ENCODE measurements at regions not wholly inside any gene's neighbourhood (a gene's known extent, or its start where the extent isn't known, plus 50 kb on each side); places are given as distances from the start of the nearest gene placed in this dataset.

DNA sequence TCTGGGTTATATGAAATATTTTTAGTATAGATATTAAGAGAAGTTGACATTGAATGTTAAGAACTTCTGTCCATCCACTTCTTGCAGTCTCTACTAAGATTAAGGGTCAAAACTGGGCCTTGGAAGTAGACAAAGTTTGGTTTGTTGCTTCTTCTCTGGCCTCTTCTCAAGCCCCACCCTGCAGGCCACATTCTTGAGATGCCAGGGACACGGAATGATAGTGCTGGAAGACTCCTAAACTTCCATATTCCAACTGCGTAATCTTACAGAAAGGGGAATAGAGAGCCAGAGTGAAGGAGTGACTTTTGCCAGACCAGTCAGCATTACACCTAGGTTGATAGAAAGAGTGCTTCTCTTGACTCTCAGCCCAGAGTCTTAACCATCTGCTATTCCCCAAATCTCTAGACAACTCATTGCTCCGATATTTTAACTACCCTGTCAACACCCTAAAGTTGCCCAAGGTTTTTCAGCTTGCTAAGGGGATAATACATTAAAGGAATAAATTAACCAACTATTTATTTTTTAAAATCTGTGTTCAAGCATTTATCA is 136.4 kb upstream of the SYN3 start (continued):
- TF ChIP-seq, protein P1, sequence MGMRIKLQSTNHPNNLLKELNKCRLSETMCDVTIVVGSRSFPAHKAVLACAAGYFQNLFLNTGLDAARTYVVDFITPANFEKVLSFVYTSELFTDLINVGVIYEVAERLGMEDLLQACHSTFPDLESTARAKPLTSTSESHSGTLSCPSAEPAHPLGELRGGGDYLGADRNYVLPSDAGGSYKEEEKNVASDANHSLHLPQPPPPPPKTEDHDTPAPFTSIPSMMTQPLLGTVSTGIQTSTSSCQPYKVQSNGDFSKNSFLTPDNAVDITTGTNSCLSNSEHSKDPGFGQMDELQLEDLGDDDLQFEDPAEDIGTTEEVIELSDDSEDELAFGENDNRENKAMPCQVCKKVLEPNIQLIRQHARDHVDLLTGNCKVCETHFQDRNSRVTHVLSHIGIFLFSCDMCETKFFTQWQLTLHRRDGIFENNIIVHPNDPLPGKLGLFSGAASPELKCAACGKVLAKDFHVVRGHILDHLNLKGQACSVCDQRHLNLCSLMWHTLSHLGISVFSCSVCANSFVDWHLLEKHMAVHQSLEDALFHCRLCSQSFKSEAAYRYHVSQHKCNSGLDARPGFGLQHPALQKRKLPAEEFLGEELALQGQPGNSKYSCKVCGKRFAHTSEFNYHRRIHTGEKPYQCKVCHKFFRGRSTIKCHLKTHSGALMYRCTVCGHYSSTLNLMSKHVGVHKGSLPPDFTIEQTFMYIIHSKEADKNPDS (CRISPR knock-in tag; IDR thresholded peaks at IDR 0.05), result no peak
- no peak for TF ChIP-seq ATAD3A (CRISPR knock-in tag; IDR thresholded peaks at IDR 0.05)
- no peak for TF ChIP-seq HNF4A (CRISPR knock-in tag; IDR thresholded peaks at IDR 0.05)
- TF ChIP-seq SP1 (IDR thresholded peaks at IDR 0.05), result no peak
- no peak for TF ChIP-seq SP1 (CRISPR knock-in tag; IDR thresholded peaks at IDR 0.05)
- TF ChIP-seq ZNF501 (CRISPR knock-in tag; IDR thresholded peaks at IDR 0.05), result no peak
- TF ChIP-seq FOSL1 (CRISPR knock-in tag; IDR thresholded peaks at IDR 0.05; ENCODE audit: borderline replicate concordance), result no peak
- TF ChIP-seq, protein P2, sequence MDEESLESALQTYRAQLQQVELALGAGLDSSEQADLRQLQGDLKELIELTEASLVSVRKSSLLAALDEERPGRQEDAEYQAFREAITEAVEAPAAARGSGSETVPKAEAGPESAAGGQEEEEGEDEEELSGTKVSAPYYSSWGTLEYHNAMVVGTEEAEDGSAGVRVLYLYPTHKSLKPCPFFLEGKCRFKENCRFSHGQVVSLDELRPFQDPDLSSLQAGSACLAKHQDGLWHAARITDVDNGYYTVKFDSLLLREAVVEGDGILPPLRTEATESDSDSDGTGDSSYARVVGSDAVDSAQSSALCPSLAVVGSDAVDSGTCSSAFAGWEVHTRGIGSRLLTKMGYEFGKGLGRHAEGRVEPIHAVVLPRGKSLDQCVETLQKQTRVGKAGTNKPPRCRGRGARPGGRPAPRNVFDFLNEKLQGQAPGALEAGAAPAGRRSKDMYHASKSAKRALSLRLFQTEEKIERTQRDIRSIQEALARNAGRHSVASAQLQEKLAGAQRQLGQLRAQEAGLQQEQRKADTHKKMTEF (CRISPR knock-in tag; IDR thresholded peaks at IDR 0.05), result no peak
- TF ChIP-seq BORCS8-MEF2B (CRISPR knock-in tag; IDR thresholded peaks at IDR 0.05), result no peak

DNA sequence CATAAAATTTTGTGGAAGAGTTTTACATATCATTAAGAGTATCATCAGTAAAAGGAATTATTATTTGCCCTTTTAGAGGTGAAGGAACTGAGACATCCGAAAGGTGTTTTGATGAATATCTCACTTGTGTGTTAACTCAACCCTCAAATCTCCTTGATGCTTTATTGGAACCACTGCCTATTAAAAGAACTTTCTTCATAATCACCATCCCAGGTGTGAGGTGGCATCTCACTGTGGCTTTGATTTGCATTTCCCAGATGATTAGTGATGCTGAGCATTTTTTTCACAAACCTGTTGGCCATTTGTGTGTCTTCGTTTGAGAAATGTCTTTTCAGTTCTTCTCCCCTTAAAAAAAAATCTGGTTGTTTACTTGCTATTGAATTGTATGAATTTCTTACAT is 134.0 kb upstream of the SYN3 start:
- CTCF ChIA-PET (ENCODE audit: low intra/inter-chr PET ratio, low total read pairs), result no interaction called here
- no peaks in the 10 kb centered on the region for H3K36me3 ChIP-seq (replicated peaks in 1 of 2; ENCODE audit: control insufficient read depth in 1 of 2, insufficient read depth in 2 of 2, low read length in 2 of 2)
- POLR2A ChIA-PET, result no interaction called here
- H2AFZ ChIP-seq (ENCODE audit: low read length), result no peak overlapping the region
- intact Hi-C loops (cut with micrococcal nuclease; ENCODE audit: unreplicated experiment) (no loop called here), in situ Hi-C loops (cut with HindIII; ENCODE audit: extremely low pct_ligation_motif_present, low pct_unique_long_range_greater_than_20kb) (no loop called here)
- no peak for ATAC-seq
- H3K27ac ChIP-seq (ENCODE audit: extremely low read length, insufficient read depth, low read length), result no peak overlapping the region
- H3K4me3 ChIP-seq (replicated peaks in 1 of 3; ENCODE audit: insufficient read depth in 1 of 3, low read depth in 2 of 3, low read length in 3 of 3), result no peak overlapping the region
- FAIRE-seq, result no peak
- no peaks in the 10 kb centered on the region for H3K4me1 ChIP-seq (ENCODE audit: insufficient read depth, low read length)
- H3K9ac ChIP-seq (ENCODE audit: insufficient read depth, low read depth, low read length), result no peak overlapping the region
- peaks cover 0 to 4% of the 10 kb centered on the region in 2 experiments; a peak in 1 of 5 replicates for H3K27me3 ChIP-seq (ENCODE audit: control insufficient read depth in 1 of 2, insufficient read depth in 2 of 2, low read length in 2 of 2)
- no peaks in the 10 kb centered on the region for H4K20me1 ChIP-seq (ENCODE audit: insufficient read depth, low read length)
- no peak for DNase-seq (ENCODE audit: low spot score)
- H3K9me3 ChIP-seq (ENCODE audit: low read length), result no peaks in the 10 kb centered on the region
- no TSS peak for BruUV-seq (replicated peaks)
- H3K4me2 ChIP-seq (ENCODE audit: low read depth, low read length), result no peak overlapping the region
- H3K79me2 ChIP-seq (ENCODE audit: insufficient read depth, low read length), result no peaks in the 10 kb centered on the region
- 2% methylated on average over 2 of the region's 2 CpGs for WGBS (ENCODE audit: low lambda C conversion rate)
- TF ChIP-seq, protein P3, sequence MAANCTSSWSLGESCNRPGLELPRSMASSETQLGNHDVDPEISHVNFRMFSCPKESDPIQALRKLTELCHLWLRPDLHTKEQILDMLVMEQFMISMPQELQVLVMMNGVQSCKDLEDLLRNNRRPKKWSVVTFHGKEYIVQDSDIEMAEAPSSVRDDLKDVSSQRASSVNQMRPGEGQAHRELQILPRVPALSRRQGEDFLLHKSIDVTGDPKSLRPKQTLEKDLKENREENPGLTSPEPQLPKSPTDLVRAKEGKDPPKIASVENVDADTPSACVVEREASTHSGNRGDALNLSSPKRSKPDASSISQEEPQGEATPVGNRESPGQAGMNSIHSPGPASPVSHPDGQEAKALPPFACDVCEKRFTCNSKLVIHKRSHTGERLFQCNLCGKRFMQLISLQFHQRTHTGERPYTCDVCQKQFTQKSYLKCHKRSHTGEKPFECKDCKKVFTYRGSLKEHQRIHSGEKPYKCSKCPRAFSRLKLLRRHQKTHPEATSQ (CRISPR knock-in tag; IDR thresholded peaks at IDR 0.05; ENCODE audit: borderline replicate concordance), result no peak
- TF ChIP-seq ARID2 (CRISPR knock-in tag; IDR thresholded peaks at IDR 0.05; ENCODE audit: borderline replicate concordance), result no peak
- TF ChIP-seq NBN (conservative IDR thresholded peaks at IDR 0.05), result no peak

All from HepG2 (cell line).